Liver (tissue), 7 donors: ENCODE measurements at regions not wholly inside any gene's neighbourhood (a gene's known extent, or its start where the extent isn't known, plus 50 kb on each side); places are given as distances from the start of the nearest gene placed in this dataset.
A peak's percentile ranks its signal among the peaks of the same experiment; 100 is the strongest.

Source experiments
- DNase-seq: peaks from one replicate; pipeline ENCODE4 v3.0.0-alpha.2; 2017; ENCODE audit warnings: low spot score
- H3K27ac ChIP-seq, 2 donors: one replicate each; pipeline ENCODE4 v1.7.0; 2013; ENCODE audit warnings: inconsistent platforms in 2 of 2, low read length in 2 of 2, control low read depth in 1 of 2, low read depth in 1 of 2, mild to moderate bottlenecking in 1 of 2
- H3K27me3 ChIP-seq, 4 donors: one replicate each; pipeline versions ENCODE4 v1.6.1 to v1.7.0; 2013; ENCODE audit warnings: low read length in 3 of 4, inconsistent platforms in 1 of 4, mild to moderate bottlenecking in 1 of 4, moderate library complexity in 1 of 4; ENCODE audit not compliant: control insufficient read depth in 4 of 4, insufficient read depth in 4 of 4
- H3K36me3 ChIP-seq, 4 donors: one replicate each; pipeline versions ENCODE4 v1.6.1 to v1.7.0; 2013; ENCODE audit warnings: low read length in 3 of 4, mild to moderate bottlenecking in 3 of 4, low read depth in 1 of 4, moderate library complexity in 1 of 4; ENCODE audit not compliant: control insufficient read depth in 4 of 4, insufficient read depth in 3 of 4
- H3K4me1 ChIP-seq, 4 donors: one replicate each; pipeline versions ENCODE4 v1.6.1 to v1.7.0; 2013; ENCODE audit warnings: low read length in 3 of 4, mild to moderate bottlenecking in 3 of 4, moderate library complexity in 1 of 4; ENCODE audit not compliant: control insufficient read depth in 4 of 4, insufficient read depth in 4 of 4
- H3K4me3 ChIP-seq, 3 donors: one replicate each; pipeline versions ENCODE4 v1.6.1 to v1.7.0; 2013; ENCODE audit warnings: low read length in 3 of 3, control low read depth in 1 of 3, low read depth in 1 of 3, mild to moderate bottlenecking in 1 of 3
- H3K9ac ChIP-seq, 2 donors: one replicate each; pipeline ENCODE4 v1.7.0; 2013; ENCODE audit warnings: low read length in 2 of 2, mild to moderate bottlenecking in 2 of 2, moderate library complexity in 2 of 2, control low read depth in 1 of 2, low read depth in 1 of 2
- H3K9me3 ChIP-seq, 4 donors: one replicate each; pipeline versions ENCODE4 v1.6.1 to v1.7.0; 2013; ENCODE audit warnings: low read length in 3 of 4; ENCODE audit not compliant: control insufficient read depth in 4 of 4
- ATF3 ChIP-seq: IDR thresholded peaks from 2 replicates; pipeline ENCODE4 v1.6.1; 2016; ENCODE audit warnings: antibody characterized with exemption
- EGR1 ChIP-seq, 2 donors: IDR thresholded peaks; 2 replicates each; pipeline ENCODE4 v1.6.1; 2016 to 2018; ENCODE audit warnings: antibody characterized with exemption in 2 of 2, low read depth in 2 of 2
- FOXA1 ChIP-seq: IDR thresholded peaks from 2 replicates; pipeline ENCODE4 v1.6.1; 2016; ENCODE audit warnings: antibody characterized with exemption
- FOXA2 ChIP-seq: IDR thresholded peaks from 2 replicates; pipeline ENCODE4 v1.6.1; 2016; ENCODE audit warnings: antibody characterized with exemption
- GABPA ChIP-seq, 2 donors: IDR thresholded peaks in 1 of 2; conservative IDR thresholded peaks in 1 of 2; 2 replicates each; pipeline ENCODE4 v1.6.1; 2016; ENCODE audit warnings: antibody characterized with exemption in 2 of 2, mild to moderate bottlenecking in 1 of 2, moderate library complexity in 1 of 2
- HNF4A ChIP-seq, 2 donors: conservative IDR thresholded peaks; 2 replicates each; pipeline ENCODE4 v1.6.1; 2016; ENCODE audit warnings: antibody characterized with exemption in 2 of 2, mild to moderate bottlenecking in 2 of 2
- HNF4G ChIP-seq: IDR thresholded peaks from 2 replicates; pipeline ENCODE4 v1.6.1; 2016; ENCODE audit warnings: antibody characterized with exemption
- JUND ChIP-seq, 2 donors: IDR thresholded peaks; 2 replicates each; pipeline ENCODE4 v1.6.1; 2016; ENCODE audit warnings: antibody characterized with exemption in 2 of 2
- MAX ChIP-seq: IDR thresholded peaks from 2 replicates; pipeline ENCODE4 v1.6.1; 2016; ENCODE audit warnings: antibody characterized with exemption
- NR2F2 ChIP-seq: IDR thresholded peaks from 2 replicates; pipeline ENCODE4 v1.6.1; 2016; ENCODE audit warnings: antibody characterized with exemption
- RAD21 ChIP-seq, 2 donors: IDR thresholded peaks; 2 replicates each; pipeline ENCODE4 v1.6.1; 2016; ENCODE audit warnings: antibody characterized with exemption in 2 of 2, mild to moderate bottlenecking in 2 of 2
- REST ChIP-seq: IDR thresholded peaks from 2 replicates; pipeline ENCODE4 v1.6.1; 2016; ENCODE audit warnings: antibody characterized with exemption, mild to moderate bottlenecking
- SP1 ChIP-seq: IDR thresholded peaks from 2 replicates; pipeline ENCODE4 v1.6.1; 2018; ENCODE audit warnings: antibody characterized with exemption, mild to moderate bottlenecking
- YY1 ChIP-seq: IDR thresholded peaks from 2 replicates; pipeline ENCODE4 v1.6.1; 2016; ENCODE audit warnings: antibody characterized with exemption, mild to moderate bottlenecking
- ZBTB33 ChIP-seq: IDR thresholded peaks from 2 replicates; pipeline ENCODE4 v1.6.1; 2016; ENCODE audit warnings: antibody characterized with exemption
- WGBS: extraction: QIAGEN DNeasy Blood & Tissue Kit; methylation state at CpG from one replicate; pipeline ENCODE4 v1.1.7; 2013; 5-methylcytosine and 5-hydroxymethylcytosine counted together
- donor health status: healthy.
- donor health status: healthy.
- donor health status: healthy.
- donor health status: healthy.

GRCh38 chr4:178426871-178427270 lies 984.6 kb upstream of the AGA start (continued):
- TF ChIP-seq NR2F2, result no peak

GRCh38 chr4:178427663-178428062 lies 985.4 kb upstream of the AGA start:
- Histone ChIP-seq H3K9me3 (no peaks in the 10 kb centered on the region), H3K9ac (no peak overlapping the region), H3K4me3 (no peak overlapping the region), H3K4me1 (peaks cover 0 to 10% (median 0%) of the 10 kb centered on the region in 4 donors), H3K36me3 (no peaks in the 10 kb centered on the region), H3K27me3 (no peaks in the 10 kb centered on the region), H3K27ac (no peak overlapping the region)
- WGBS, result 41% methylated on average over 2 of the region's 2 CpGs
- no peak for DNase-seq
- TF ChIP-seq RAD21 (IDR thresholded peaks at IDR 0.05) (no peak), SP1 (peak; percentile 39), JUND (IDR thresholded peaks at IDR 0.05) (no peak), ZBTB33 (no peak), REST (no peak), GABPA (IDR thresholded peaks at IDR 0.05 in 1 of 2, conservative IDR thresholded peaks at IDR 0.05 in 1 of 2) (peak in 1 of 2 donors; percentile 45), ATF3 (no peak), HNF4A (conservative IDR thresholded peaks at IDR 0.05) (peak; percentile 12 to 39), MAX (peak; percentile 29)

- no peak overlapping the region for H3K4me3 ChIP-seq
- H3K27me3 ChIP-seq, result no peaks in the 10 kb centered on the region
- H3K27ac ChIP-seq, result no peak overlapping the region
- H3K4me1 ChIP-seq, result no peaks in the 10 kb centered on the region
- no peaks in the 10 kb centered on the region for H3K9me3 ChIP-seq
- DNase-seq, result no peak
- H3K9ac ChIP-seq, result no peak overlapping the region
- no peaks in the 10 kb centered on the region for H3K36me3 ChIP-seq
- 71% methylated on average over 2 of the region's 2 CpGs for WGBS
- TF ChIP-seq ZBTB33 (no peak), REST (no peak), FOXA1 (no peak), ATF3 (no peak), YY1 (no peak), FOXA2 (no peak), HNF4G (no peak), EGR1 (IDR thresholded peaks at IDR 0.05; ENCODE audit: low read depth in 2 of 2) (no peak), GABPA (IDR thresholded peaks at IDR 0.05 in 1 of 2, conservative IDR thresholded peaks at IDR 0.05 in 1 of 2) (no peak), HNF4A (conservative IDR thresholded peaks at IDR 0.05) (no peak)
Observed at GRCh38 chr4:178448372-178449035, 1006.3 kb upstream of the AGA start.
